Activated CD8-positive, alpha-beta memory T cell treated with anti-CD3 and anti-CD28 coated beads, Interleukin-2, amount 50 U/mL, for 4 hours (primary cell): ENCODE measurements at regions not wholly inside any gene's neighbourhood (a gene's known extent, or its start where the extent isn't known, plus 50 kb on each side); places are given as distances from the start of the nearest gene placed in this dataset.

Experiments used
- DNase-seq: peaks from one replicate; pipeline ENCODE4 v3.0.0-alpha.2; 2020

- no peak for DNase-seq
Measured at GRCh38 chr20:51216850-51217249, 193.9 kb upstream of the KCNG1 start.

GRCh38 chr20:51212816-51213215 lies 189.9 kb upstream of the KCNG1 start:
- no peak for DNase-seq

- no peak for DNase-seq
Measured at GRCh38 chr20:51211191-51211590, 188.3 kb upstream of the KCNG1 start.

GRCh38 chr20:51210084-51210483 lies 187.2 kb upstream of the KCNG1 start:
- DNase-seq, result no peak

- DNase-seq, result no peak
Measured at GRCh38 chr20:51208162-51208561, 185.3 kb upstream of the KCNG1 start.

GRCh38 chr20:51206032-51206662 lies 183.2 kb upstream of the KCNG1 start:
- DNase-seq, result no peak

- DNase-seq, result no peak
Measured at GRCh38 chr20:51204794-51205193, 181.9 kb upstream of the KCNG1 start.

GRCh38 chr20:51204051-51204715 lies 181.3 kb upstream of the KCNG1 start:
- DNase-seq, result no peak

GRCh38 chr20:51202304-51202703 lies 179.4 kb upstream of the KCNG1 start:
- DNase-seq, result no peak

GRCh38 chr20:51199920-51200319 lies 177.0 kb upstream of the KCNG1 start:
- DNase-seq, result no peak

GRCh38 chr20:51198876-51199523 lies 176.1 kb upstream of the KCNG1 start:
- DNase-seq, result no peak

- no peak for DNase-seq
Measured at GRCh38 chr20:51198238-51198637, 175.3 kb upstream of the KCNG1 start.

GRCh38 chr20:51196991-51197651 lies 174.2 kb upstream of the KCNG1 start:
- DNase-seq, result no peak

- DNase-seq, result no peak
Measured at GRCh38 chr20:51195990-51196389, 173.1 kb upstream of the KCNG1 start.

- DNase-seq, result no peak
Measured at GRCh38 chr20:51195419-51195901, 172.6 kb upstream of the KCNG1 start.

- no peak for DNase-seq
Measured at GRCh38 chr20:51193066-51193772, 170.3 kb upstream of the KCNG1 start.

GRCh38 chr20:51190783-51191180 lies 167.9 kb upstream of the KCNG1 start:
- DNase-seq, result no peak

GRCh38 chr20:51189814-51190782 lies 167.2 kb upstream of the KCNG1 start:
- no peak for DNase-seq

- no peak for DNase-seq
Measured at GRCh38 chr20:51188941-51189340, 166.0 kb upstream of the KCNG1 start.

- no peak for DNase-seq
Measured at GRCh38 chr20:51187261-51187660, 164.4 kb upstream of the KCNG1 start.

- no peak for DNase-seq
Measured at GRCh38 chr20:51185861-51186260, 163.0 kb upstream of the KCNG1 start.

- DNase-seq, result no peak
Measured at GRCh38 chr20:51185277-51185676, 162.4 kb upstream of the KCNG1 start.
